Activated CD8-positive, alpha-beta T cell treated with anti-CD3 and anti-CD28 coated beads for 36 hours (primary cell): ENCODE measurements at regions not wholly inside any gene's neighbourhood (a gene's known extent, or its start where the extent isn't known, plus 50 kb on each side); places are given as distances from the start of the nearest gene placed in this dataset.

Source experiments
- ATAC-seq: fragments of 200-7000 bp; cut with Tn5 transposase; one replicate; pipeline ENCODE4 v1.10.0; 2021; ENCODE audit warnings: mild to moderate bottlenecking, moderate library complexity
- CTCF ChIA-PET: fragments of 350-600 bp; sonication (Branson Sonifier 250); formaldehyde crosslinking; loops from one replicate; lab custom pipeline; 2021; ENCODE audit warnings: antibody characterized with exemption; lab: Charles Lee
- POLR2A ChIA-PET: fragments of 350-600 bp; sonication (Branson Sonifier 250); formaldehyde crosslinking; loops from one replicate; lab custom pipeline; 2021; ENCODE audit warnings: antibody characterized with exemption; lab: Charles Lee
- DNase-seq: peaks from one replicate; pipeline ENCODE4 v3.0.0-alpha.2; 2020
- H3K27ac Mint-ChIP-seq: one replicate; pipeline ENCODE4 v1.8.0; 2021; ENCODE audit warnings: mild to moderate bottlenecking, mixed read lengths
- H3K27me3 Mint-ChIP-seq: one replicate; pipeline ENCODE4 v1.8.0; 2021; ENCODE audit warnings: mixed read lengths
- H3K36me3 Mint-ChIP-seq: one replicate; pipeline ENCODE4 v1.8.0; 2021; ENCODE audit warnings: low read depth, mixed read lengths
- H3K4me1 Mint-ChIP-seq: one replicate; pipeline ENCODE4 v1.8.0; 2021; ENCODE audit warnings: low read depth, mixed read lengths
- H3K4me3 Mint-ChIP-seq: one replicate; pipeline ENCODE4 v1.8.0; 2021; ENCODE audit warnings: mild to moderate bottlenecking, moderate library complexity, mixed read lengths
- H3K9me3 Mint-ChIP-seq: one replicate; pipeline ENCODE4 v1.8.0; 2021; ENCODE audit warnings: mixed read lengths
- CTCF ChIP-seq: fragments of 200-600 bp; IDR thresholded peaks from one replicate; pipeline ENCODE4 v1.8.0; 2022; ENCODE audit warnings: antibody characterized with exemption, mild to moderate bottlenecking
- intact Hi-C: fragments of 100-400 bp; cut with micrococcal nuclease; formaldehyde crosslinking; loops from one replicate; pipeline ENCODE4 v1.10.0; 2022

- CTCF ChIA-PET: no interaction called here
- POLR2A ChIA-PET: no interaction called here
- H3K4me3 Mint-ChIP-seq: no peak overlapping the region
- intact Hi-C loops: no loop called here
- no peaks in the 10 kb centered on the region for H3K27me3 Mint-ChIP-seq
- no peaks in the 10 kb centered on the region for H3K36me3 Mint-ChIP-seq
- no peak for ATAC-seq
- no peak for TF ChIP-seq CTCF
- H3K9me3 Mint-ChIP-seq: no peaks in the 10 kb centered on the region
- no peak for DNase-seq
- H3K4me1 Mint-ChIP-seq: no peaks in the 10 kb centered on the region
- no peak overlapping the region for H3K27ac Mint-ChIP-seq
Measured at GRCh38 chr2:228846161-228846560, 424.9 kb downstream of the PID1 start.

GRCh38 chr2:228845162-228845925 is 425.7 kb downstream of the PID1 start:
- intact Hi-C loops: no loop called here
- Mint-ChIP-seq H3K4me1 (no peaks in the 10 kb centered on the region), H3K27ac (no peak overlapping the region), H3K9me3 (peaks cover 2% of the 10 kb centered on the region), H3K4me3 (no peak overlapping the region), H3K36me3 (no peaks in the 10 kb centered on the region), H3K27me3 (no peaks in the 10 kb centered on the region)
- no peak for TF ChIP-seq CTCF
- ChIA-PET POLR2A (no interaction called here), CTCF (no interaction called here)
- DNase-seq: no peak
- ATAC-seq: no peak

- CTCF ChIA-PET: no interaction called here
- intact Hi-C loops: no loop called here
- no peak for DNase-seq
- TF ChIP-seq CTCF: no peak
- Mint-ChIP-seq H3K4me3 (no peak overlapping the region), H3K4me1 (no peaks in the 10 kb centered on the region), H3K27ac (no peak overlapping the region), H3K9me3 (peaks cover 3% of the 10 kb centered on the region), H3K36me3 (no peaks in the 10 kb centered on the region), H3K27me3 (no peaks in the 10 kb centered on the region)
- ATAC-seq: no peak
- POLR2A ChIA-PET: no interaction called here
Measured at GRCh38 chr2:228841877-228842276, 429.2 kb downstream of the PID1 start.

- no peaks in the 10 kb centered on the region for H3K36me3 Mint-ChIP-seq
- DNase-seq: no peak
- POLR2A ChIA-PET: no interaction called here
- H3K9me3 Mint-ChIP-seq: peaks cover 3% of the 10 kb centered on the region
- intact Hi-C loops: no loop called here
- no peak overlapping the region for H3K27ac Mint-ChIP-seq
- no peak for ATAC-seq
- no peak overlapping the region for H3K4me3 Mint-ChIP-seq
- no peak for TF ChIP-seq CTCF
- no peaks in the 10 kb centered on the region for H3K4me1 Mint-ChIP-seq
- H3K27me3 Mint-ChIP-seq: no peaks in the 10 kb centered on the region
- CTCF ChIA-PET: no interaction called here
Measured at GRCh38 chr2:228841475-228841874, 429.6 kb downstream of the PID1 start.

- ATAC-seq (no peak), DNase-seq (no peak)
- H3K4me3 Mint-ChIP-seq: no peak overlapping the region
- ChIA-PET POLR2A (no interaction called here), CTCF (no interaction called here)
- no peaks in the 10 kb centered on the region for H3K4me1 Mint-ChIP-seq
- peaks cover 3% of the 10 kb centered on the region for H3K9me3 Mint-ChIP-seq
- H3K27me3 Mint-ChIP-seq: no peaks in the 10 kb centered on the region
- H3K27ac Mint-ChIP-seq: no peak overlapping the region
- no peak for TF ChIP-seq CTCF
- intact Hi-C loops: no loop called here
- no peaks in the 10 kb centered on the region for H3K36me3 Mint-ChIP-seq
Measured at GRCh38 chr2:228840743-228841114, 430.4 kb downstream of the PID1 start.
